K562 (cell line): ENCODE measurements at regions not wholly inside any gene's neighbourhood (a gene's known extent, or its start where the extent isn't known, plus 50 kb on each side); places are given as distances from the start of the nearest gene placed in this dataset.

ENCODE experiments used
- CBX3 ChIP-seq, 2 experiments: IDR thresholded peaks; 1 replicate in 1 of 2; 2 replicates in 1 of 2; pipeline ENCODE4 v1.6.1; 2012; ENCODE audit warnings: inconsistent platforms in 2 of 2, low read length in 2 of 2, borderline replicate concordance in 1 of 2, control low read depth in 1 of 2
- CREB3 ChIP-seq: fragments of 450-650 bp; conservative IDR thresholded peaks from 2 replicates; pipeline ENCODE4 v1.6.1; 2016; ENCODE audit warnings: missing genetic modification characterization, low read depth, mild to moderate bottlenecking, missing compliant biosample characterization, moderate library complexity
- CTBP1 ChIP-seq: fragments of 450-650 bp; IDR thresholded peaks from 2 replicates; pipeline ENCODE4 v1.6.1; 2016; ENCODE audit warnings: borderline replicate concordance
- FOS ChIP-seq: IDR thresholded peaks from 3 replicates; pipeline ENCODE4 v1.6.1; 2011; ENCODE audit not compliant: insufficient read length; ENCODE audit errors: extremely low read depth
- FOXK1 ChIP-seq: sonication (generic); formaldehyde crosslinking; IDR thresholded peaks from 2 replicates; pipeline ENCODE4 v1.8.0; 2022; ENCODE audit warnings: missing genetic modification reagents, mild to moderate bottlenecking, borderline replicate concordance
- GATA2 ChIP-seq: sonication (generic); formaldehyde crosslinking; IDR thresholded peaks from 2 replicates; pipeline ENCODE4 v1.4.0; 2020; ENCODE audit warnings: mild to moderate bottlenecking, missing genetic modification reagents
- HDAC8 ChIP-seq: fragments of 450-650 bp; IDR thresholded peaks from 2 replicates; pipeline ENCODE4 v1.6.1; 2016; ENCODE audit warnings: mild to moderate bottlenecking, missing genetic modification characterization, moderate library complexity, missing compliant biosample characterization
- NBN ChIP-seq: fragments of 450-650 bp; IDR thresholded peaks from 2 replicates; pipeline ENCODE4 v1.6.1; 2016; ENCODE audit warnings: low read depth, mild to moderate bottlenecking
- NFATC3 ChIP-seq: fragments of 450-650 bp; IDR thresholded peaks from 2 replicates; pipeline ENCODE4 v1.6.1; 2017; ENCODE audit warnings: mild to moderate bottlenecking
- POLR2AphosphoS5 ChIP-seq: IDR thresholded peaks from 2 replicates; pipeline ENCODE4 v1.6.1; 2011; ENCODE audit warnings: mild to moderate bottlenecking, low read depth, low read length, moderate library complexity; ENCODE audit not compliant: control insufficient read depth, insufficient read depth
- RFX7 ChIP-seq: fragments of 250-450 bp; sonication (Bioruptor Pico); IDR thresholded peaks from 2 replicates; pipeline ENCODE4 v1.5.1; 2021; ENCODE audit warnings: mild to moderate bottlenecking
- ZBED1 ChIP-seq: IDR thresholded peaks from 2 replicates; pipeline ENCODE4 v1.6.1; 2014
- ZNF212 ChIP-seq: fragments of 450-650 bp; formaldehyde crosslinking; IDR thresholded peaks from 2 replicates; pipeline ENCODE4 v1.4.0; 2020; ENCODE audit warnings: mild to moderate bottlenecking
- TF ChIP-seq, protein P1 (sequence below): fragments of 450-650 bp; IDR thresholded peaks from 2 replicates; pipeline ENCODE4 v1.6.1; 2016; ENCODE audit warnings: mild to moderate bottlenecking, moderate library complexity

GRCh38 chr4:22635692-22636091 lies 57.0 kb upstream of the GBA3 start (continued):
- TF ChIP-seq, protein P1, sequence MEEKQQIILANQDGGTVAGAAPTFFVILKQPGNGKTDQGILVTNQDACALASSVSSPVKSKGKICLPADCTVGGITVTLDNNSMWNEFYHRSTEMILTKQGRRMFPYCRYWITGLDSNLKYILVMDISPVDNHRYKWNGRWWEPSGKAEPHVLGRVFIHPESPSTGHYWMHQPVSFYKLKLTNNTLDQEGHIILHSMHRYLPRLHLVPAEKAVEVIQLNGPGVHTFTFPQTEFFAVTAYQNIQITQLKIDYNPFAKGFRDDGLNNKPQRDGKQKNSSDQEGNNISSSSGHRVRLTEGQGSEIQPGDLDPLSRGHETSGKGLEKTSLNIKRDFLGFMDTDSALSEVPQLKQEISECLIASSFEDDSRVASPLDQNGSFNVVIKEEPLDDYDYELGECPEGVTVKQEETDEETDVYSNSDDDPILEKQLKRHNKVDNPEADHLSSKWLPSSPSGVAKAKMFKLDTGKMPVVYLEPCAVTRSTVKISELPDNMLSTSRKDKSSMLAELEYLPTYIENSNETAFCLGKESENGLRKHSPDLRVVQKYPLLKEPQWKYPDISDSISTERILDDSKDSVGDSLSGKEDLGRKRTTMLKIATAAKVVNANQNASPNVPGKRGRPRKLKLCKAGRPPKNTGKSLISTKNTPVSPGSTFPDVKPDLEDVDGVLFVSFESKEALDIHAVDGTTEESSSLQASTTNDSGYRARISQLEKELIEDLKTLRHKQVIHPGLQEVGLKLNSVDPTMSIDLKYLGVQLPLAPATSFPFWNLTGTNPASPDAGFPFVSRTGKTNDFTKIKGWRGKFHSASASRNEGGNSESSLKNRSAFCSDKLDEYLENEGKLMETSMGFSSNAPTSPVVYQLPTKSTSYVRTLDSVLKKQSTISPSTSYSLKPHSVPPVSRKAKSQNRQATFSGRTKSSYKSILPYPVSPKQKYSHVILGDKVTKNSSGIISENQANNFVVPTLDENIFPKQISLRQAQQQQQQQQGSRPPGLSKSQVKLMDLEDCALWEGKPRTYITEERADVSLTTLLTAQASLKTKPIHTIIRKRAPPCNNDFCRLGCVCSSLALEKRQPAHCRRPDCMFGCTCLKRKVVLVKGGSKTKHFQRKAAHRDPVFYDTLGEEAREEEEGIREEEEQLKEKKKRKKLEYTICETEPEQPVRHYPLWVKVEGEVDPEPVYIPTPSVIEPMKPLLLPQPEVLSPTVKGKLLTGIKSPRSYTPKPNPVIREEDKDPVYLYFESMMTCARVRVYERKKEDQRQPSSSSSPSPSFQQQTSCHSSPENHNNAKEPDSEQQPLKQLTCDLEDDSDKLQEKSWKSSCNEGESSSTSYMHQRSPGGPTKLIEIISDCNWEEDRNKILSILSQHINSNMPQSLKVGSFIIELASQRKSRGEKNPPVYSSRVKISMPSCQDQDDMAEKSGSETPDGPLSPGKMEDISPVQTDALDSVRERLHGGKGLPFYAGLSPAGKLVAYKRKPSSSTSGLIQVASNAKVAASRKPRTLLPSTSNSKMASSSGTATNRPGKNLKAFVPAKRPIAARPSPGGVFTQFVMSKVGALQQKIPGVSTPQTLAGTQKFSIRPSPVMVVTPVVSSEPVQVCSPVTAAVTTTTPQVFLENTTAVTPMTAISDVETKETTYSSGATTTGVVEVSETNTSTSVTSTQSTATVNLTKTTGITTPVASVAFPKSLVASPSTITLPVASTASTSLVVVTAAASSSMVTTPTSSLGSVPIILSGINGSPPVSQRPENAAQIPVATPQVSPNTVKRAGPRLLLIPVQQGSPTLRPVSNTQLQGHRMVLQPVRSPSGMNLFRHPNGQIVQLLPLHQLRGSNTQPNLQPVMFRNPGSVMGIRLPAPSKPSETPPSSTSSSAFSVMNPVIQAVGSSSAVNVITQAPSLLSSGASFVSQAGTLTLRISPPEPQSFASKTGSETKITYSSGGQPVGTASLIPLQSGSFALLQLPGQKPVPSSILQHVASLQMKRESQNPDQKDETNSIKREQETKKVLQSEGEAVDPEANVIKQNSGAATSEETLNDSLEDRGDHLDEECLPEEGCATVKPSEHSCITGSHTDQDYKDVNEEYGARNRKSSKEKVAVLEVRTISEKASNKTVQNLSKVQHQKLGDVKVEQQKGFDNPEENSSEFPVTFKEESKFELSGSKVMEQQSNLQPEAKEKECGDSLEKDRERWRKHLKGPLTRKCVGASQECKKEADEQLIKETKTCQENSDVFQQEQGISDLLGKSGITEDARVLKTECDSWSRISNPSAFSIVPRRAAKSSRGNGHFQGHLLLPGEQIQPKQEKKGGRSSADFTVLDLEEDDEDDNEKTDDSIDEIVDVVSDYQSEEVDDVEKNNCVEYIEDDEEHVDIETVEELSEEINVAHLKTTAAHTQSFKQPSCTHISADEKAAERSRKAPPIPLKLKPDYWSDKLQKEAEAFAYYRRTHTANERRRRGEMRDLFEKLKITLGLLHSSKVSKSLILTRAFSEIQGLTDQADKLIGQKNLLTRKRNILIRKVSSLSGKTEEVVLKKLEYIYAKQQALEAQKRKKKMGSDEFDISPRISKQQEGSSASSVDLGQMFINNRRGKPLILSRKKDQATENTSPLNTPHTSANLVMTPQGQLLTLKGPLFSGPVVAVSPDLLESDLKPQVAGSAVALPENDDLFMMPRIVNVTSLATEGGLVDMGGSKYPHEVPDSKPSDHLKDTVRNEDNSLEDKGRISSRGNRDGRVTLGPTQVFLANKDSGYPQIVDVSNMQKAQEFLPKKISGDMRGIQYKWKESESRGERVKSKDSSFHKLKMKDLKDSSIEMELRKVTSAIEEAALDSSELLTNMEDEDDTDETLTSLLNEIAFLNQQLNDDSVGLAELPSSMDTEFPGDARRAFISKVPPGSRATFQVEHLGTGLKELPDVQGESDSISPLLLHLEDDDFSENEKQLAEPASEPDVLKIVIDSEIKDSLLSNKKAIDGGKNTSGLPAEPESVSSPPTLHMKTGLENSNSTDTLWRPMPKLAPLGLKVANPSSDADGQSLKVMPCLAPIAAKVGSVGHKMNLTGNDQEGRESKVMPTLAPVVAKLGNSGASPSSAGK = no peak
- TF ChIP-seq FOXK1 (no peak), HDAC8 (no peak), RFX7 (CRISPR knock-in tag) (no peak), NFATC3 (no peak), POLR2AphosphoS5 (no peak), CBX3 (IDR thresholded peaks at IDR 0.05; ENCODE audit: borderline replicate concordance in 1 of 2, low read length in 2 of 2) (no peak), ZNF212 (CRISPR knock-in tag) (no peak), FOS (no peak), ZBED1 (no peak), GATA2 (no peak), NBN (no peak), CTBP1 (no peak), CREB3 (tag) (no peak)
